Lung (tissue), 11 donors: ENCODE measurements at regions not wholly inside any gene's neighbourhood (a gene's known extent, or its start where the extent isn't known, plus 50 kb on each side); places are given as distances from the start of the nearest gene placed in this dataset.

Experiments
- ATAC-seq: fragments of 200-7000 bp; cut with Tn5 transposase; one replicate; pipeline ENCODE4 v1.9.1; 2020; ENCODE audit warnings: moderate number of reproducible peaks; ENCODE audit not compliant: insufficient read depth, low FRiP score
- DNase-seq, 3 donors: peaks; one replicate each; pipeline ENCODE4 v3.0.0-alpha.2; 2013 to 2017
- H3K27ac ChIP-seq, 2 donors: one replicate each; pipeline ENCODE4 v1.5.1; 2013; ENCODE audit warnings: mild to moderate bottlenecking in 2 of 2, moderate library complexity in 2 of 2, control low read depth in 1 of 2, inconsistent platforms in 1 of 2, low read depth in 1 of 2, low read length in 1 of 2
- H3K27me3 ChIP-seq, 3 donors: one replicate each; pipeline ENCODE4 v1.5.1; 2013; ENCODE audit warnings: low read length in 2 of 3; ENCODE audit not compliant: control insufficient read depth in 3 of 3, insufficient read depth in 3 of 3
- H3K36me3 ChIP-seq, 4 donors: one replicate each; pipeline ENCODE4 v1.5.1; 2013; ENCODE audit warnings: low read length in 4 of 4, mild to moderate bottlenecking in 1 of 4, moderate library complexity in 1 of 4; ENCODE audit not compliant: control insufficient read depth in 4 of 4, insufficient read depth in 4 of 4
- H3K4me1 ChIP-seq, 5 donors: one replicate each; pipeline ENCODE4 v1.5.1; 2013; ENCODE audit warnings: low read length in 5 of 5, mild to moderate bottlenecking in 2 of 5, moderate library complexity in 1 of 5; ENCODE audit not compliant: control insufficient read depth in 5 of 5, insufficient read depth in 5 of 5
- H3K4me3 ChIP-seq: one replicate; pipeline ENCODE4 v1.5.1; 2013; ENCODE audit warnings: mild to moderate bottlenecking, control low read depth, moderate library complexity
- H3K9ac ChIP-seq, 2 donors: one replicate each; pipeline ENCODE4 v1.5.1; 2013; ENCODE audit warnings: low read length in 2 of 2, control low read depth in 1 of 2; ENCODE audit not compliant: insufficient read depth in 1 of 2
- H3K9me3 ChIP-seq, 4 donors: one replicate each; pipeline ENCODE4 v1.5.1; 2013; ENCODE audit warnings: low read length in 3 of 4, mild to moderate bottlenecking in 1 of 4, moderate library complexity in 1 of 4; ENCODE audit not compliant: control insufficient read depth in 4 of 4, insufficient read depth in 3 of 4
- CTCF ChIP-seq: IDR thresholded peaks from 2 replicates; pipeline ENCODE4 v1.5.1; 2012; ENCODE audit warnings: mild to moderate bottlenecking; ENCODE audit errors: control extremely low read depth, extremely low read depth
- WGBS, 2 donors: extraction: QIAGEN DNeasy Blood & Tissue Kit; methylation state at CpG; one replicate each; pipeline ENCODE4 v1.1.7; 2013; 5-methylcytosine and 5-hydroxymethylcytosine counted together
- donor health status: control.
- donor health status: control.
- donor health status: Bipolar disorder and iron deficiency.
- donor health status: healthy.
- donor health status: DM: yes; HTN: yes; CAD: no.

DNA sequence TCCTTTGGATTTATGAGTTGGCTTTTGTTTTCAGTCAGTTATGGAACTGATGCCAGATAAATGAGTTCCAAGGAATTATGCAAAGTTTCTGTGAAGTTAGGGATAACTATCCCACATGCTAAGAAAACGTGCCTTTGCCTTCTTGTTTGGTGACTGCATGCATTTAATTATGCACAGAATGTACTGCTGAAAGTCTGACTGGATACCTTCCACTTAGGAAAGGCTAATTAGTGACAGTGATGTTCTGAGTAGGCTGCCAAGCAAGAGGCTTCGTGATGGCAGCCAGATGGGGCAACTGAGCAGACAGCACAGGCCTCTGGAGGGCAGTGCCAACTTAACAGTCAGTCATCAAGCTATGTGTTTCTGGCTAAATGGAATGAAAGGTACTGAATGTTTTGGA lies 289.9 kb downstream of the CD109 start:
- 49 to 53% methylated on average over 2 of the region's 2 CpGs for WGBS, 2 donors
- no peak for DNase-seq
- ATAC-seq = no peak
- Histone ChIP-seq H3K27ac (no peak overlapping the region), H3K9me3 (peaks cover 0 to 2% (median 0%) of the 10 kb centered on the region in 4 donors), H3K9ac (no peak overlapping the region), H3K4me1 (no peaks in the 10 kb centered on the region), H3K36me3 (no peaks in the 10 kb centered on the region), H3K27me3 (no peaks in the 10 kb centered on the region), H3K4me3 (no peak overlapping the region)
- TF ChIP-seq CTCF = no peak

GRCh38 chr6:73984571-73985210 lies 288.7 kb downstream of the CD109 start:
- ATAC-seq (no peak), DNase-seq (no peak)
- Histone ChIP-seq H3K27ac (no peak overlapping the region), H3K36me3 (no peaks in the 10 kb centered on the region), H3K9me3 (peaks cover 0 to 2% (median 0%) of the 10 kb centered on the region in 4 donors), H3K27me3 (no peaks in the 10 kb centered on the region), H3K9ac (no peak overlapping the region), H3K4me3 (no peak overlapping the region), H3K4me1 (no peaks in the 10 kb centered on the region)
- TF ChIP-seq CTCF = no peak
- WGBS, 2 donors = 69 to 75% methylated on average over 2 of the region's 2 CpGs

DNA sequence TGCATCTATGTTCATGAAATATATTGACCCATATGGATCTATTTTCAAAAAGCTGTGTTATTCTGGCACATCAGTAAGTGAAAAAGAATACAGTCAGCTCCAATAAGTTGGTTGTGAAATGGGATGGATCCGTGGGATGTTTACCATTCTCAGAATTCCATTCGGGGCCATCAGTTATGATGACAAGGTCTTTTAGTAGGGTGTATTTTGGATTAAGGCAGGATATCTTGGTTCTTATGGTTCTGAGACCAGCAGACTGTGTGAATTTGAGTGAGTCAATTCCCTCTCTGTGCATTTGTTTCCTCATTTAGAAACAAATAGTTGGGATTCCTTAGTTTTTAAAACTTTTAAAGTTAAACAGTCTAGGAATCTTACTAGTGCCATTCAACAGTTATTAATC lies 287.4 kb downstream of the CD109 start:
- Histone ChIP-seq H3K4me3 (no peak overlapping the region), H3K4me1 (no peaks in the 10 kb centered on the region), H3K9ac (no peak overlapping the region), H3K36me3 (no peaks in the 10 kb centered on the region), H3K27ac (no peak overlapping the region), H3K27me3 (no peaks in the 10 kb centered on the region), H3K9me3 (peaks cover 0 to 2% (median 0%) of the 10 kb centered on the region in 4 donors)
- no peak for DNase-seq
- no peak for ATAC-seq
- WGBS, 2 donors = 65 to 81% methylated on average over 2 of the region's 2 CpGs
- TF ChIP-seq CTCF = no peak

GRCh38 chr6:73980096-73980495 lies 284.1 kb downstream of the CD109 start:
- H3K27me3 ChIP-seq = no peaks in the 10 kb centered on the region
- peaks cover 0 to 7% (median 0%) of the 10 kb centered on the region in 4 donors for H3K9me3 ChIP-seq
- H3K4me1 ChIP-seq = no peaks in the 10 kb centered on the region
- TF ChIP-seq CTCF = no peak
- H3K36me3 ChIP-seq = no peaks in the 10 kb centered on the region
- ATAC-seq = no peak
- no peak overlapping the region for H3K4me3 ChIP-seq
- DNase-seq = no peak
- H3K9ac ChIP-seq = no peak overlapping the region
- no peak overlapping the region for H3K27ac ChIP-seq
